Mammary epithelial cell (primary cell): ENCODE measurements at regions not wholly inside any gene's neighbourhood (a gene's known extent, or its start where the extent isn't known, plus 50 kb on each side); places are given as distances from the start of the nearest gene placed in this dataset.

ENCODE experiments used
- CTCF ChIP-seq, 2 donors: IDR thresholded peaks in 1 of 2; conservative IDR thresholded peaks in 1 of 2; 2 replicates each; pipeline ENCODE4 v1.5.1; 2011 to 2012; ENCODE audit warnings: inconsistent platforms in 2 of 2, low read length in 2 of 2, mild to moderate bottlenecking in 2 of 2, control low read depth in 1 of 2, low read depth in 1 of 2; ENCODE audit not compliant: insufficient read depth in 1 of 2; ENCODE audit errors: extremely low read depth in 1 of 2
- EZH2 ChIP-seq: IDR thresholded peaks from 2 replicates; pipeline ENCODE4 v1.6.1; 2012; ENCODE audit warnings: low read length, inconsistent platforms, borderline replicate concordance

GRCh38 chr12:67807814-67808213, 159.3 kb downstream of the DYRK2 start:
- no peak for TF ChIP-seq EZH2
- no peak for TF ChIP-seq CTCF (conservative IDR thresholded peaks at IDR 0.05 in 1 of 2, IDR thresholded peaks at IDR 0.05 in 1 of 2; ENCODE audit: extremely low read depth in 1 of 2, insufficient read depth in 1 of 2, low read depth in 1 of 2, low read length in 2 of 2)
